ENCODE measurements at regions not wholly inside any gene's neighbourhood (a gene's known extent, or its start where the extent isn't known, plus 50 kb on each side); places are given as distances from the start of the nearest gene placed in this dataset.
"Not testable (repeated sequence)": the region's sequence is repeated elsewhere in the genome, so short reads cannot be mapped to it uniquely, and the experiment has no call there.

- Histone ChIP-seq H3K9ac (ENCODE audit: low read length) (no peak overlapping the region), H2AFZ (ENCODE audit: low read depth, low read length) (no peak overlapping the region), H3K27me3 (ENCODE audit: insufficient read depth, low read depth, low read length) (no peaks in the 10 kb centered on the region), H3K9me3 (ENCODE audit: low read length) (no peaks in the 10 kb centered on the region), H3K27ac (ENCODE audit: low read length) (no peak overlapping the region), H3K4me2 (ENCODE audit: low read length) (no peak overlapping the region), H3K79me2 (replicated peaks; ENCODE audit: insufficient read depth, low read length) (no peaks in the 10 kb centered on the region), H3K4me3 (ENCODE audit: low read length) (no peak overlapping the region), H4K20me1 (ENCODE audit: insufficient read depth) (no peaks in the 10 kb centered on the region), H3K9me2 (ENCODE audit: insufficient read depth, low read length) (no peaks in the 10 kb centered on the region), H3K36me3 (ENCODE audit: insufficient read depth, low read length) (no peaks in the 10 kb centered on the region), H3F3A (ENCODE audit: insufficient read depth, low read length, poor library complexity, severe bottlenecking) (no peaks in the 10 kb centered on the region)
- TF ChIP-seq MXI1 (conservative IDR thresholded peaks at IDR 0.05; ENCODE audit: poor library complexity, severe bottlenecking) (no peak), RAD21 (conservative IDR thresholded peaks at IDR 0.05) (no peak), SMC3 (conservative IDR thresholded peaks at IDR 0.05; ENCODE audit: poor library complexity) (no peak), REST (IDR thresholded peaks at IDR 0.05; ENCODE audit: borderline replicate concordance) (no peak)
These were observed 129.2 kb downstream of the KCNA5 start for GRCh38 chr12:5172886-5173285.

- Histone ChIP-seq H3K9me3 (ENCODE audit: low read length) (no peaks in the 10 kb centered on the region), H3K9me2 (ENCODE audit: insufficient read depth, low read length) (no peaks in the 10 kb centered on the region), H3K27me3 (ENCODE audit: insufficient read depth, low read depth, low read length) (no peaks in the 10 kb centered on the region), H3K79me2 (replicated peaks; ENCODE audit: insufficient read depth, low read length) (no peaks in the 10 kb centered on the region), H3K4me2 (ENCODE audit: low read length) (no peak overlapping the region), H4K20me1 (ENCODE audit: insufficient read depth) (no peaks in the 10 kb centered on the region), H3K9ac (ENCODE audit: low read length) (no peak overlapping the region), H3F3A (ENCODE audit: insufficient read depth, low read length, poor library complexity, severe bottlenecking) (no peaks in the 10 kb centered on the region), H3K4me3 (ENCODE audit: low read length) (no peak overlapping the region), H2AFZ (ENCODE audit: low read depth, low read length) (no peak overlapping the region), H3K27ac (ENCODE audit: low read length) (no peak overlapping the region), H3K36me3 (ENCODE audit: insufficient read depth, low read length) (no peaks in the 10 kb centered on the region)
- no peak for TF ChIP-seq REST (IDR thresholded peaks at IDR 0.05; ENCODE audit: borderline replicate concordance)
- TF ChIP-seq CTCF (IDR thresholded peaks at IDR 0.05; ENCODE audit: poor library complexity, severe bottlenecking) = no peak
- no peak for TF ChIP-seq POLR2AphosphoS5 (IDR thresholded peaks at IDR 0.05)
- TF ChIP-seq RAD21 (conservative IDR thresholded peaks at IDR 0.05) = no peak
- no peak for TF ChIP-seq SMC3 (conservative IDR thresholded peaks at IDR 0.05; ENCODE audit: poor library complexity)
- TF ChIP-seq EP300 (conservative IDR thresholded peaks at IDR 0.05; ENCODE audit: poor library complexity, severe bottlenecking) = no peak
- no peak for TF ChIP-seq TAF1 (IDR thresholded peaks at IDR 0.05; ENCODE audit: low read depth)
These were observed 129.9 kb downstream of the KCNA5 start for GRCh38 chr12:5173511-5174011.

- H3K4me3 ChIP-seq (ENCODE audit: low read length); H3F3A ChIP-seq (ENCODE audit: insufficient read depth, low read length, poor library complexity, severe bottlenecking); H3K27ac ChIP-seq (ENCODE audit: low read length); H3K9me2 ChIP-seq (ENCODE audit: insufficient read depth, low read length); H3K4me2 ChIP-seq (ENCODE audit: low read length); H2AFZ ChIP-seq (ENCODE audit: low read depth, low read length); H3K9me3 ChIP-seq (ENCODE audit: low read length); H3K27me3 ChIP-seq (ENCODE audit: insufficient read depth, low read depth, low read length); H3K9ac ChIP-seq (ENCODE audit: low read length); H4K20me1 ChIP-seq (ENCODE audit: insufficient read depth); H3K79me2 ChIP-seq (replicated peaks; ENCODE audit: insufficient read depth, low read length); H3K36me3 ChIP-seq (ENCODE audit: insufficient read depth, low read length): not testable (repeated sequence)
These were observed 131.7 kb downstream of the KCNA5 start for GRCh38 chr12:5175415-5175814.
